Lower leg skin (tissue), 4 donors: ENCODE measurements at regions not wholly inside any gene's neighbourhood (a gene's known extent, or its start where the extent isn't known, plus 50 kb on each side); places are given as distances from the start of the nearest gene placed in this dataset.

Experiments
- DNase-seq, 2 donors: peaks; one replicate each; pipeline ENCODE4 v3.0.0-alpha.2; 2019; ENCODE audit warnings: low spot score in 2 of 2
- H3K4me3 ChIP-seq: fragments of 200-600 bp; sonication (generic); 2 replicates; pipeline ENCODE4 v1.5.1; 2017; ENCODE audit warnings: mild to moderate bottlenecking, low read depth; ENCODE audit not compliant: poor library complexity, severe bottlenecking
- CTCF ChIP-seq, 3 donors: fragments of 450-650 bp; IDR thresholded peaks; one replicate each; pipeline ENCODE4 v1.5.1; 2016; ENCODE audit warnings: antibody characterized with exemption in 3 of 3, mild to moderate bottlenecking in 3 of 3, moderate library complexity in 2 of 3
- POLR2A ChIP-seq, 2 donors: fragments of 450-650 bp; IDR thresholded peaks; one replicate each; pipeline ENCODE4 v1.6.1; 2016 to 2017; ENCODE audit warnings: antibody characterized with exemption in 2 of 2, mild to moderate bottlenecking in 1 of 2, moderate library complexity in 1 of 2
- WGBS, 2 donors: methylation state at CpG; one replicate each; pipeline ENCODE4 v1.1.5; 2018; 5-methylcytosine and 5-hydroxymethylcytosine counted together
- intact Hi-C: fragments of 100-400 bp; cut with DNase I; formaldehyde crosslinking; loops from one replicate; pipeline ENCODE4 v1.15.0; 2023; ENCODE audit warnings: low total_unique reads

- WGBS, 2 donors: 74 to 77% methylated on average over 7 of the region's 7 CpGs
- no peak for DNase-seq
- TF ChIP-seq CTCF (IDR thresholded peaks at IDR 0.05): no peak
- no peak for TF ChIP-seq POLR2A (IDR thresholded peaks at IDR 0.05)
- intact Hi-C loops: no loop called here
- no peak overlapping the region for H3K4me3 ChIP-seq
Measured at GRCh38 chr9:73845954-73846690, 651.0 kb upstream of the RORB start.

- 12 to 37% methylated on average over 3 of the region's 3 CpGs for WGBS, 2 donors
- no peak for DNase-seq
- intact Hi-C loops: no loop called here
- no peak overlapping the region for H3K4me3 ChIP-seq
- no peak for TF ChIP-seq CTCF (IDR thresholded peaks at IDR 0.05)
Measured at GRCh38 chr9:73847536-73847935, 649.6 kb upstream of the RORB start.

- intact Hi-C loops: no loop called here
- no peak for DNase-seq
- no peak for TF ChIP-seq CTCF (IDR thresholded peaks at IDR 0.05)
- TF ChIP-seq POLR2A (IDR thresholded peaks at IDR 0.05): no peak
- WGBS, 2 donors: 45 to 69% methylated on average over 3 of the region's 3 CpGs
- no peak overlapping the region for H3K4me3 ChIP-seq
Measured at GRCh38 chr9:73853549-73853948, 643.6 kb upstream of the RORB start.

- no peak for TF ChIP-seq CTCF (IDR thresholded peaks at IDR 0.05)
- no peak for TF ChIP-seq POLR2A (IDR thresholded peaks at IDR 0.05)
- no peak overlapping the region for H3K4me3 ChIP-seq
- intact Hi-C loops: no loop called here
- no peak for DNase-seq
Measured at GRCh38 chr9:73855206-73855605, 641.9 kb upstream of the RORB start.

- TF ChIP-seq POLR2A (IDR thresholded peaks at IDR 0.05): no peak
- no peak for TF ChIP-seq CTCF (IDR thresholded peaks at IDR 0.05)
- intact Hi-C loops: no loop called here
- no peak for DNase-seq
- H3K4me3 ChIP-seq: no peak overlapping the region
Measured at GRCh38 chr9:73863924-73864323, 633.2 kb upstream of the RORB start.

GRCh38 chr9:73866451-73866850 is 630.7 kb upstream of the RORB start:
- no peak overlapping the region for H3K4me3 ChIP-seq
- DNase-seq: no peak
- no peak for TF ChIP-seq POLR2A (IDR thresholded peaks at IDR 0.05)
- TF ChIP-seq CTCF (IDR thresholded peaks at IDR 0.05): no peak
- WGBS, 2 donors: 75 to 83% methylated on average over 4 of the region's 4 CpGs
- intact Hi-C loops: no loop called here
